ENCODE measurements at regions not wholly inside any gene's neighbourhood (a gene's known extent, or its start where the extent isn't known, plus 50 kb on each side); places are given as distances from the start of the nearest gene placed in this dataset.
"Not testable (repeated sequence)": the region's sequence is repeated elsewhere in the genome, so short reads cannot be mapped to it uniquely, and the experiment has no call there.

- not testable (repeated sequence) for TF ChIP-seq TCF7L2 (IDR thresholded peaks at IDR 0.05; ENCODE audit: low read depth, low read length); CTCF (IDR thresholded peaks at IDR 0.05); POLR2AphosphoS5 (IDR thresholded peaks at IDR 0.05; ENCODE audit: low read depth, low read length)
- TF ChIP-seq, protein P1, sequence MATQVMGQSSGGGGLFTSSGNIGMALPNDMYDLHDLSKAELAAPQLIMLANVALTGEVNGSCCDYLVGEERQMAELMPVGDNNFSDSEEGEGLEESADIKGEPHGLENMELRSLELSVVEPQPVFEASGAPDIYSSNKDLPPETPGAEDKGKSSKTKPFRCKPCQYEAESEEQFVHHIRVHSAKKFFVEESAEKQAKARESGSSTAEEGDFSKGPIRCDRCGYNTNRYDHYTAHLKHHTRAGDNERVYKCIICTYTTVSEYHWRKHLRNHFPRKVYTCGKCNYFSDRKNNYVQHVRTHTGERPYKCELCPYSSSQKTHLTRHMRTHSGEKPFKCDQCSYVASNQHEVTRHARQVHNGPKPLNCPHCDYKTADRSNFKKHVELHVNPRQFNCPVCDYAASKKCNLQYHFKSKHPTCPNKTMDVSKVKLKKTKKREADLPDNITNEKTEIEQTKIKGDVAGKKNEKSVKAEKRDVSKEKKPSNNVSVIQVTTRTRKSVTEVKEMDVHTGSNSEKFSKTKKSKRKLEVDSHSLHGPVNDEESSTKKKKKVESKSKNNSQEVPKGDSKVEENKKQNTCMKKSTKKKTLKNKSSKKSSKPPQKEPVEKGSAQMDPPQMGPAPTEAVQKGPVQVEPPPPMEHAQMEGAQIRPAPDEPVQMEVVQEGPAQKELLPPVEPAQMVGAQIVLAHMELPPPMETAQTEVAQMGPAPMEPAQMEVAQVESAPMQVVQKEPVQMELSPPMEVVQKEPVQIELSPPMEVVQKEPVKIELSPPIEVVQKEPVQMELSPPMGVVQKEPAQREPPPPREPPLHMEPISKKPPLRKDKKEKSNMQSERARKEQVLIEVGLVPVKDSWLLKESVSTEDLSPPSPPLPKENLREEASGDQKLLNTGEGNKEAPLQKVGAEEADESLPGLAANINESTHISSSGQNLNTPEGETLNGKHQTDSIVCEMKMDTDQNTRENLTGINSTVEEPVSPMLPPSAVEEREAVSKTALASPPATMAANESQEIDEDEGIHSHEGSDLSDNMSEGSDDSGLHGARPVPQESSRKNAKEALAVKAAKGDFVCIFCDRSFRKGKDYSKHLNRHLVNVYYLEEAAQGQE (IDR thresholded peaks at IDR 0.05; ENCODE audit: insufficient read depth in 1 of 2, low read depth in 2 of 2, low read length in 1 of 2): not testable (repeated sequence)
These were observed 3077.5 kb downstream of the RPIA start for GRCh38 chr2:91768997-91769396.
